Testis (tissue), 2 donors: ENCODE measurements at regions not wholly inside any gene's neighbourhood (a gene's known extent, or its start where the extent isn't known, plus 50 kb on each side); places are given as distances from the start of the nearest gene placed in this dataset.

Source experiments
- DNase-seq: peaks from one replicate; pipeline ENCODE4 v3.0.0-alpha.2; 2019
- H3K27ac ChIP-seq, 2 donors: fragments of 200-600 bp; sonication (generic); one replicate each; pipeline ENCODE4 v1.5.1; 2019
- H3K27me3 ChIP-seq: fragments of 200-600 bp; sonication (generic); one replicate; pipeline ENCODE4 v1.5.1; 2019
- H3K36me3 ChIP-seq: fragments of 200-600 bp; sonication (generic); one replicate; pipeline ENCODE4 v1.5.1; 2017; ENCODE audit warnings: low read depth; ENCODE audit errors: missing control alignments
- H3K4me1 ChIP-seq: fragments of 200-600 bp; sonication (generic); one replicate; pipeline ENCODE4 v1.5.1; 2019
- H3K4me3 ChIP-seq, 2 donors: fragments of 200-600 bp; sonication (generic); one replicate each; pipeline ENCODE4 v1.5.1; 2017 to 2019
- H3K9me3 ChIP-seq: fragments of 200-600 bp; sonication (generic); one replicate; pipeline ENCODE4 v1.5.1; 2017
- POLR2A ChIP-seq: fragments of 450-650 bp; IDR thresholded peaks from one replicate; pipeline ENCODE4 v1.6.1; 2017; ENCODE audit warnings: antibody characterized with exemption, mild to moderate bottlenecking, moderate library complexity
- WGBS, 2 donors: methylation state at CpG; one replicate each; pipeline ENCODE4 v1.1.5; 2018; 5-methylcytosine and 5-hydroxymethylcytosine counted together
- intact Hi-C: fragments of 100-400 bp; cut with DNase I; formaldehyde crosslinking; loops from one replicate; pipeline ENCODE4 v1.15.1; 2023; ENCODE audit warnings: low total_unique reads
- TF ChIP-seq, protein P1 (sequence below), 3 experiments: fragments of 450-650 bp in 2 of 3; fragments of 200-600 bp in 1 of 3; sonication (generic) in 1 of 3; IDR thresholded peaks; one replicate each; pipeline ENCODE4 v1.5.1; 2016 to 2019; ENCODE audit warnings: antibody characterized with exemption in 3 of 3, mild to moderate bottlenecking in 2 of 3, moderate library complexity in 1 of 3

DNA sequence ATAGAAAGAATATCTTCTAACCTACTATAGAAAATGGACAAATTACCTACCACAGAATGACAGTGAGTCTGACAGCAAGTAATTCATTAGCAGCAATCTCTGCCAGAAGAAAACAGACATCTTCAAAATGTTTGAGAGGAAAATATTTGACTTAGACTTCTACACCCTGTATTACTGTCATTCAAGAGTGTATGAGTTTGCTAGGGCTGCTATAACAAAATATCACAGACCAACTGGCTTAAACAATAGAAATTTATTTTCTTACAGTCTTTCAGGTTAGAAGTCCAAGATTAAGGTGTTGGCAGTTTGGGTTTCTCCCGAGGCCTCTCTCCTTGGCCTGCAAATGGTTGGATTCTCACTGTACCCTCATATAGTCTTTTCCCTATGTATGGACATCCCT is 52.9 kb upstream of the FGGY start:
- DNase-seq: no peak
- TF ChIP-seq POLR2A: no peak
- TF ChIP-seq, protein P1, sequence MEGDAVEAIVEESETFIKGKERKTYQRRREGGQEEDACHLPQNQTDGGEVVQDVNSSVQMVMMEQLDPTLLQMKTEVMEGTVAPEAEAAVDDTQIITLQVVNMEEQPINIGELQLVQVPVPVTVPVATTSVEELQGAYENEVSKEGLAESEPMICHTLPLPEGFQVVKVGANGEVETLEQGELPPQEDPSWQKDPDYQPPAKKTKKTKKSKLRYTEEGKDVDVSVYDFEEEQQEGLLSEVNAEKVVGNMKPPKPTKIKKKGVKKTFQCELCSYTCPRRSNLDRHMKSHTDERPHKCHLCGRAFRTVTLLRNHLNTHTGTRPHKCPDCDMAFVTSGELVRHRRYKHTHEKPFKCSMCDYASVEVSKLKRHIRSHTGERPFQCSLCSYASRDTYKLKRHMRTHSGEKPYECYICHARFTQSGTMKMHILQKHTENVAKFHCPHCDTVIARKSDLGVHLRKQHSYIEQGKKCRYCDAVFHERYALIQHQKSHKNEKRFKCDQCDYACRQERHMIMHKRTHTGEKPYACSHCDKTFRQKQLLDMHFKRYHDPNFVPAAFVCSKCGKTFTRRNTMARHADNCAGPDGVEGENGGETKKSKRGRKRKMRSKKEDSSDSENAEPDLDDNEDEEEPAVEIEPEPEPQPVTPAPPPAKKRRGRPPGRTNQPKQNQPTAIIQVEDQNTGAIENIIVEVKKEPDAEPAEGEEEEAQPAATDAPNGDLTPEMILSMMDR (IDR thresholded peaks at IDR 0.05): no peak
- no peaks in the 10 kb centered on the region for H3K4me1 ChIP-seq
- WGBS, 2 donors: 94 to 100% methylated on average over 1 of the region's 1 CpG
- no peak overlapping the region for H3K27ac ChIP-seq
- H3K36me3 ChIP-seq: no peaks in the 10 kb centered on the region
- intact Hi-C loops: no loop called here
- H3K4me3 ChIP-seq: no peak overlapping the region
- no peaks in the 10 kb centered on the region for H3K9me3 ChIP-seq
- no peaks in the 10 kb centered on the region for H3K27me3 ChIP-seq

DNA sequence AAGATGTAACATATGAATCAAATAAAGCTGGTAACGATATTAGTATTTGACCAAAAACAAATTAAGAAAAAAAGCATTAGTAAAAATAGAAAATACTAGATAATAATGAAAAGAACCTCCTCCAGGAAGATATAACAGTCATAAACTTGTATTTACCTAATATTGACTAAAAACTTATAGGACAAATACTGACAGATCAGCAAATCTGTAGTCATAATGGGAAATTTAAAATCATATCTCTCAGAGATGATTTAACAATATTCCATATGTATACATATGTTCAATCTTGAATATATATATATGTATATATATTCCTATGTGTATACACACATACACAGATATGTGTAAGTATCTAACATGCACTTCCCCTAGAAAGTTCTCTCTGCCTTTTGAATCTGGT is 52.0 kb upstream of the FGGY start:
- Histone ChIP-seq H3K4me3 (no peak overlapping the region), H3K36me3 (no peaks in the 10 kb centered on the region), H3K27me3 (no peaks in the 10 kb centered on the region), H3K4me1 (no peaks in the 10 kb centered on the region), H3K27ac (no peak overlapping the region), H3K9me3 (no peaks in the 10 kb centered on the region)
- intact Hi-C loops: no loop called here
- no peak for TF ChIP-seq POLR2A
- TF ChIP-seq, protein P1 (IDR thresholded peaks at IDR 0.05): no peak
- no peak for DNase-seq
- 88 to 90% methylated on average over 1 of the region's 1 CpG for WGBS, 2 donors
